HG02970 (cell line): ENCODE measurements at regions not wholly inside any gene's neighbourhood (a gene's known extent, or its start where the extent isn't known, plus 50 kb on each side); places are given as distances from the start of the nearest gene placed in this dataset.
"Not testable (repeated sequence)": the region's sequence is repeated elsewhere in the genome, so short reads cannot be mapped to it uniquely, and the experiment has no call there.

ENCODE experiments used
- ATAC-seq: cut with Tn5 transposase; IDR thresholded peaks from one replicate; pipeline ENCODE4 v1.9.1; 2021; ENCODE audit warnings: mild to moderate bottlenecking, moderate library complexity, moderate number of reproducible peaks; ENCODE audit not compliant: unreplicated experiment, low FRiP score

- not testable (repeated sequence) for ATAC-seq
These were observed 708.3 kb downstream of the TMEM121 start for GRCh38 chr14:106234525-106235254.

GRCh38 chr14:106235356-106236159 is 709.2 kb downstream of the TMEM121 start:
- ATAC-seq = no peak

GRCh38 chr14:106248321-106249192 is 722.2 kb downstream of the TMEM121 start:
- ATAC-seq = no peak

GRCh38 chr14:106253995-106254394 is 727.6 kb downstream of the TMEM121 start:
- not testable (repeated sequence) for ATAC-seq

GRCh38 chr14:106257569-106257994 is 731.2 kb downstream of the TMEM121 start:
- not testable (repeated sequence) for ATAC-seq

GRCh38 chr14:106268013-106268727 is 741.8 kb downstream of the TMEM121 start:
- no peak for ATAC-seq

GRCh38 chr14:106269029-106269428 is 742.6 kb downstream of the TMEM121 start:
- ATAC-seq = no peak

GRCh38 chr14:106269451-106270204 is 743.2 kb downstream of the TMEM121 start:
- no peak for ATAC-seq

GRCh38 chr14:106270476-106271121 is 744.2 kb downstream of the TMEM121 start:
- not testable (repeated sequence) for ATAC-seq

GRCh38 chr14:106276326-106277267 is 750.2 kb downstream of the TMEM121 start:
- ATAC-seq = no peak

GRCh38 chr14:106277503-106277902 is 751.1 kb downstream of the TMEM121 start:
- no peak for ATAC-seq

GRCh38 chr14:106280876-106281275 is 754.5 kb downstream of the TMEM121 start:
- no peak for ATAC-seq

- ATAC-seq = no peak
These were observed 760.4 kb downstream of the TMEM121 start for GRCh38 chr14:106286697-106287290.

GRCh38 chr14:106287506-106287905 is 761.1 kb downstream of the TMEM121 start:
- ATAC-seq = no peak

GRCh38 chr14:106291626-106292025 is 765.2 kb downstream of the TMEM121 start:
- no peak for ATAC-seq

GRCh38 chr14:106294324-106294723 is 767.9 kb downstream of the TMEM121 start:
- ATAC-seq = no peak

- not testable (repeated sequence) for ATAC-seq
These were observed 774.6 kb downstream of the TMEM121 start for GRCh38 chr14:106300951-106301510.
